ENCODE measurements at regions not wholly inside any gene's neighbourhood (a gene's known extent, or its start where the extent isn't known, plus 50 kb on each side); places are given as distances from the start of the nearest gene placed in this dataset.

DNA sequence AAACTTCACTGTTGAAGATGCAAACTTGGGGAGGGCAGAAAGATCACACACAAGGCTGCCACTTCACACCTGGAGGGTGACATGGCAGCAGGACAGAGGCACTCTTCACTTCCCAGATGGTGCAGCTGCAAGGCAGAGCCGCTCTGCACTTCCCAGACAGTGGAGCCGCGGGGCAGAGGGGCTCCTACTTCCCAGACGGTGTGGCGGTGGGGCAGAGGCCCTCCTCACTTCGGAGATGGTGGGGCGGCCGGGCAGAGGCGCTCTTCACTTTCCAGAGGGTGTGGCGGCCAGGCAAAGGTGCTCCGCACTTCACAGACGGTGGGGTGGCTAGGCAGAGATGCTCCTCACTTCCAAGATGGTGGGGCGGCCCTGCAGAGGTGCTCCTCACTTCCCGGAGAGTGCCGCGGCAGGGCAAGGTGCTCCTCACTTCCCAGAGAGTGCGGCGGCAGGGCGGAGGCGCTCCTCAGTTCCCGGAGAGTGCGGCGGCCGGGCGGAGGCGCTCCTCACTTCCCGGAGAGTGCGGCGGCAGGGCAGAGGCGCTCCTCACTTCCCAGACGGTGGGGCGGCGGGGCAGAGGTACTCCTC lies 58.3 kb upstream of the PPP1R9A start:
- no peak overlapping the region for H3K4me3 ChIP-seq (replicated peaks in 1 of 2; ENCODE audit: low read depth in 1 of 2, low read length in 2 of 2)
- no peak overlapping the region for H3K4me2 ChIP-seq (ENCODE audit: low read length)
- intact Hi-C loops (cut with micrococcal nuclease) = no loop called here
- H3K27ac ChIP-seq (ENCODE audit: low read depth, low read length) = no peak overlapping the region
- POLR2A ChIA-PET = no interaction called here
- H3K4me1 ChIP-seq (ENCODE audit: control insufficient read depth in 1 of 2, insufficient read depth in 2 of 2, low read length in 2 of 2) = no peaks in the 10 kb centered on the region
- no peaks in the 10 kb centered on the region for H3K27me3 ChIP-seq (ENCODE audit: insufficient read depth, low read length)
- H4K20me1 ChIP-seq (ENCODE audit: insufficient read depth) = no peaks in the 10 kb centered on the region
- no peaks in the 10 kb centered on the region for H3K9me2 ChIP-seq (ENCODE audit: insufficient read depth)
- no peak for DNase-seq (ENCODE audit: low read depth, low spot score)
- no peaks in the 10 kb centered on the region for H3K36me3 ChIP-seq (ENCODE audit: control insufficient read depth in 1 of 2, insufficient read depth in 2 of 2, low read length in 2 of 2)
- ATAC-seq = no peak
- RAD21 ChIA-PET (ENCODE audit: low non-redundant PET in 1 of 2, low total read pairs in 2 of 2, uncharacterized antibody in 2 of 2, unreplicated experiment in 2 of 2) = no interaction called here
- H3K9ac ChIP-seq (ENCODE audit: low read length) = no peak overlapping the region
- CTCF ChIA-PET = no interaction called here
- H3K9me3 ChIP-seq (ENCODE audit: control insufficient read depth in 1 of 2, insufficient read depth in 1 of 2, low read depth in 1 of 2, low read length in 2 of 2) = no peaks in the 10 kb centered on the region; a peak in 1 of 4 replicates
- TF ChIP-seq CBX3 (IDR thresholded peaks at IDR 0.05; ENCODE audit: low read depth) = no peak
- TF ChIP-seq POLR2A (IDR thresholded peaks at IDR 0.05; ENCODE audit: borderline replicate concordance, extremely low read depth, insufficient read depth, insufficient read length) = no peak
- no peak for TF ChIP-seq SIN3A (IDR thresholded peaks at IDR 0.05; ENCODE audit: low read depth)
- no peak for TF ChIP-seq JUND (IDR thresholded peaks at IDR 0.05)
- TF ChIP-seq ZNF274 (IDR thresholded peaks at IDR 0.05; ENCODE audit: low read depth, low read length) = no peak
- TF ChIP-seq ELF1 (IDR thresholded peaks at IDR 0.05; ENCODE audit: borderline replicate concordance, low read depth) = no peak
- no peak for TF ChIP-seq FOSL1 (IDR thresholded peaks at IDR 0.05; ENCODE audit: low read depth)
- TF ChIP-seq SP1 (IDR thresholded peaks at IDR 0.05; ENCODE audit: low read depth) = no peak
- no peak for TF ChIP-seq EZH2phosphoT487 (IDR thresholded peaks at IDR 0.05; ENCODE audit: borderline replicate concordance)
- TF ChIP-seq, protein P1, sequence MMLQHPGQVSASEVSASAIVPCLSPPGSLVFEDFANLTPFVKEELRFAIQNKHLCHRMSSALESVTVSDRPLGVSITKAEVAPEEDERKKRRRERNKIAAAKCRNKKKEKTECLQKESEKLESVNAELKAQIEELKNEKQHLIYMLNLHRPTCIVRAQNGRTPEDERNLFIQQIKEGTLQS (IDR thresholded peaks at IDR 0.05) = no peak
- no peak for TF ChIP-seq TCF7L2 (IDR thresholded peaks at IDR 0.05; ENCODE audit: borderline replicate concordance, extremely low read depth, insufficient read depth, insufficient read length)
- TF ChIP-seq SRF (IDR thresholded peaks at IDR 0.05; ENCODE audit: low read depth) = no peak
- no peak for TF ChIP-seq POLR2AphosphoS5 (IDR thresholded peaks at IDR 0.05; ENCODE audit: low read depth, low read length)
- TF ChIP-seq EGR1 (IDR thresholded peaks at IDR 0.05; ENCODE audit: low read depth) = no peak
- TF ChIP-seq EZH2 (IDR thresholded peaks at IDR 0.05) = no peak
- TF ChIP-seq CEBPB (IDR thresholded peaks at IDR 0.05; ENCODE audit: low read depth) = no peak
- TF ChIP-seq, protein P2, sequence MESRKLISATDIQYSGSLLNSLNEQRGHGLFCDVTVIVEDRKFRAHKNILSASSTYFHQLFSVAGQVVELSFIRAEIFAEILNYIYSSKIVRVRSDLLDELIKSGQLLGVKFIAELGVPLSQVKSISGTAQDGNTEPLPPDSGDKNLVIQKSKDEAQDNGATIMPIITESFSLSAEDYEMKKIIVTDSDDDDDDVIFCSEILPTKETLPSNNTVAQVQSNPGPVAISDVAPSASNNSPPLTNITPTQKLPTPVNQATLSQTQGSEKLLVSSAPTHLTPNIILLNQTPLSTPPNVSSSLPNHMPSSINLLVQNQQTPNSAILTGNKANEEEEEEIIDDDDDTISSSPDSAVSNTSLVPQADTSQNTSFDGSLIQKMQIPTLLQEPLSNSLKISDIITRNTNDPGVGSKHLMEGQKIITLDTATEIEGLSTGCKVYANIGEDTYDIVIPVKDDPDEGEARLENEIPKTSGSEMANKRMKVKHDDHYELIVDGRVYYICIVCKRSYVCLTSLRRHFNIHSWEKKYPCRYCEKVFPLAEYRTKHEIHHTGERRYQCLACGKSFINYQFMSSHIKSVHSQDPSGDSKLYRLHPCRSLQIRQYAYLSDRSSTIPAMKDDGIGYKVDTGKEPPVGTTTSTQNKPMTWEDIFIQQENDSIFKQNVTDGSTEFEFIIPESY (IDR thresholded peaks at IDR 0.05; ENCODE audit: extremely low read depth, insufficient replicate concordance, low read length) = no peak
- TF ChIP-seq, protein P3, sequence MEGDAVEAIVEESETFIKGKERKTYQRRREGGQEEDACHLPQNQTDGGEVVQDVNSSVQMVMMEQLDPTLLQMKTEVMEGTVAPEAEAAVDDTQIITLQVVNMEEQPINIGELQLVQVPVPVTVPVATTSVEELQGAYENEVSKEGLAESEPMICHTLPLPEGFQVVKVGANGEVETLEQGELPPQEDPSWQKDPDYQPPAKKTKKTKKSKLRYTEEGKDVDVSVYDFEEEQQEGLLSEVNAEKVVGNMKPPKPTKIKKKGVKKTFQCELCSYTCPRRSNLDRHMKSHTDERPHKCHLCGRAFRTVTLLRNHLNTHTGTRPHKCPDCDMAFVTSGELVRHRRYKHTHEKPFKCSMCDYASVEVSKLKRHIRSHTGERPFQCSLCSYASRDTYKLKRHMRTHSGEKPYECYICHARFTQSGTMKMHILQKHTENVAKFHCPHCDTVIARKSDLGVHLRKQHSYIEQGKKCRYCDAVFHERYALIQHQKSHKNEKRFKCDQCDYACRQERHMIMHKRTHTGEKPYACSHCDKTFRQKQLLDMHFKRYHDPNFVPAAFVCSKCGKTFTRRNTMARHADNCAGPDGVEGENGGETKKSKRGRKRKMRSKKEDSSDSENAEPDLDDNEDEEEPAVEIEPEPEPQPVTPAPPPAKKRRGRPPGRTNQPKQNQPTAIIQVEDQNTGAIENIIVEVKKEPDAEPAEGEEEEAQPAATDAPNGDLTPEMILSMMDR (IDR thresholded peaks at IDR 0.05 in 2 of 3, conservative IDR thresholded peaks at IDR 0.05 in 1 of 3; ENCODE audit: borderline replicate concordance in 1 of 3, insufficient read depth in 1 of 3, low read depth in 2 of 3, low read length in 2 of 3) = no peak
- no peak for TF ChIP-seq ZFX (IDR thresholded peaks at IDR 0.05)
- BruUV-seq (replicated peaks) = no TSS peak
- no peaks in the 10 kb centered on the region for H3K79me2 ChIP-seq (ENCODE audit: insufficient read depth, low read length)
- H2AFZ ChIP-seq (ENCODE audit: low read depth, low read length, poor library complexity, severe bottlenecking) = no peak overlapping the region

Data from HCT116 (cell line).